ENCODE measurements at regions not wholly inside any gene's neighbourhood (a gene's known extent, or its start where the extent isn't known, plus 50 kb on each side); places are given as distances from the start of the nearest gene placed in this dataset.

DNA sequence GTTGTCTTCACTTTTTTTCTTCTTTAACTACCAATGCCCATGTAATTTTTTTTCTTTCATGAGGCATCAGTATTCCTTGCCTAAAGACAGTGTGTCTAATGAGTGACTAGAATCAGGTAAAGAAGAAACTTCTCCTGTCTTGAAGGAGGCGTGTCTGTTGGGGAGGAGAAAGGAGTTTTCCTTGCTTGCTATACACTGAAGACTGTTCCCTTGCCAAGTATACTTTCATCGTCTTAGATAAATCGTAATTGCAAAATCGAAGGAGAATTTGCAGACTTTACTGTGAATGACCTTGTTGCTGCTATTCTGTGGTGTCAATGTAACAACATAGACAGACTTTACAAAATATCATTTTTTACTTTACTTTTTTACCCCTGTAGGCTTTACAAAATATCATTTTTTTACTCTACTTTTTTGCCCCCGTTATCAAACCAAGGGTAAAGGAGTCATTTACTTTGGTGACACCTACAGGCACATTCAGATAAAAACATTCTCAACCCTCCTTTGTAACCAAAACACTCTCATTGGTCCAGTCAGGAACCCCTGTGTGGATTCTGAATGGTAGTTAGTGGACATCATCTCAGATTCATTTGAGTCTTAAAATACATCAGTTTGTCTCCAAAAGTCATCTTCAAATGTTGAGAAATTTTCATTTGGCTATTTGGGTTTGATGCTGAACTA is 232.4 kb downstream of the AHR start:
- Histone ChIP-seq H3K4me2 (no peak overlapping the region), H3K4me1 (peaks cover 14% of the 10 kb centered on the region), H3K9me3 (no peaks in the 10 kb centered on the region), H3K27ac (no peak overlapping the region), H3K4me3 (no peak overlapping the region)
- ChIA-PET POLR2A (no interaction called here), CTCF (interaction anchor here (1.1 to 1.4 kb wide), 4 partner anchors 59 to 548 kb away, joined by 3 to 5 read pairs (median 4); no protein-coding TSS in a partner anchor)
- FAIRE-seq (peak; percentile 74), DNase-seq (ENCODE audit: low read depth in 1 of 2, low spot score in 1 of 2) (no peak), ATAC-seq (no peak)
- TF ChIP-seq RCOR1 (IDR thresholded peaks at IDR 0.05; ENCODE audit: low read depth, low read length) (no peak), ESRRA (IDR thresholded peaks at IDR 0.05; ENCODE audit: borderline replicate concordance, low read length) (no peak), EHMT2 (IDR thresholded peaks at IDR 0.05; ENCODE audit: low read depth) (no peak), KDM1A (IDR thresholded peaks at IDR 0.05; ENCODE audit: low read depth) (no peak), MAFK (IDR thresholded peaks at IDR 0.05; ENCODE audit: partially characterized antibody) (no peak), FOXS1 (CRISPR knock-in tag; IDR thresholded peaks at IDR 0.05) (no peak), SMC3 (IDR thresholded peaks at IDR 0.05) (0 out of 3 replicates have a peak, but pooled peaks have one; percentile 24), ZSCAN20 (CRISPR knock-in tag; IDR thresholded peaks at IDR 0.05) (no peak), ZC3H11A (IDR thresholded peaks at IDR 0.05) (no peak), CEBPB (IDR thresholded peaks at IDR 0.05) (no peak), CHD2 (IDR thresholded peaks at IDR 0.05; ENCODE audit: low read length, partially characterized antibody) (no peak), RAD21 (conservative IDR thresholded peaks at IDR 0.05 in 1 of 2, IDR thresholded peaks at IDR 0.05 in 1 of 2) (peak; percentile 60 to 61), CBX8 (IDR thresholded peaks at IDR 0.05) (no peak)
- TF ChIP-seq, protein P1, sequence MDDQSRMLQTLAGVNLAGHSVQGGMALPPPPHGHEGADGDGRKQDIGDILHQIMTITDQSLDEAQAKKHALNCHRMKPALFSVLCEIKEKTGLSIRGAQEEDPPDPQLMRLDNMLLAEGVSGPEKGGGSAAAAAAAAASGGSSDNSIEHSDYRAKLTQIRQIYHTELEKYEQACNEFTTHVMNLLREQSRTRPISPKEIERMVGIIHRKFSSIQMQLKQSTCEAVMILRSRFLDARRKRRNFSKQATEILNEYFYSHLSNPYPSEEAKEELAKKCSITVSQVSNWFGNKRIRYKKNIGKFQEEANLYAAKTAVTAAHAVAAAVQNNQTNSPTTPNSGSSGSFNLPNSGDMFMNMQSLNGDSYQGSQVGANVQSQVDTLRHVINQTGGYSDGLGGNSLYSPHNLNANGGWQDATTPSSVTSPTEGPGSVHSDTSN (IDR thresholded peaks at IDR 0.05), result no peak
- TF ChIP-seq, protein P2, sequence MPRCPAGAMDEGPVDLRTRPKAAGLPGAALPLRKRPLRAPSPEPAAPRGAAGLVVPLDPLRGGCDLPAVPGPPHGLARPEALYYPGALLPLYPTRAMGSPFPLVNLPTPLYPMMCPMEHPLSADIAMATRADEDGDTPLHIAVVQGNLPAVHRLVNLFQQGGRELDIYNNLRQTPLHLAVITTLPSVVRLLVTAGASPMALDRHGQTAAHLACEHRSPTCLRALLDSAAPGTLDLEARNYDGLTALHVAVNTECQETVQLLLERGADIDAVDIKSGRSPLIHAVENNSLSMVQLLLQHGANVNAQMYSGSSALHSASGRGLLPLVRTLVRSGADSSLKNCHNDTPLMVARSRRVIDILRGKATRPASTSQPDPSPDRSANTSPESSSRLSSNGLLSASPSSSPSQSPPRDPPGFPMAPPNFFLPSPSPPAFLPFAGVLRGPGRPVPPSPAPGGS (IDR thresholded peaks at IDR 0.05), result no peak
- TF ChIP-seq, protein P3, sequence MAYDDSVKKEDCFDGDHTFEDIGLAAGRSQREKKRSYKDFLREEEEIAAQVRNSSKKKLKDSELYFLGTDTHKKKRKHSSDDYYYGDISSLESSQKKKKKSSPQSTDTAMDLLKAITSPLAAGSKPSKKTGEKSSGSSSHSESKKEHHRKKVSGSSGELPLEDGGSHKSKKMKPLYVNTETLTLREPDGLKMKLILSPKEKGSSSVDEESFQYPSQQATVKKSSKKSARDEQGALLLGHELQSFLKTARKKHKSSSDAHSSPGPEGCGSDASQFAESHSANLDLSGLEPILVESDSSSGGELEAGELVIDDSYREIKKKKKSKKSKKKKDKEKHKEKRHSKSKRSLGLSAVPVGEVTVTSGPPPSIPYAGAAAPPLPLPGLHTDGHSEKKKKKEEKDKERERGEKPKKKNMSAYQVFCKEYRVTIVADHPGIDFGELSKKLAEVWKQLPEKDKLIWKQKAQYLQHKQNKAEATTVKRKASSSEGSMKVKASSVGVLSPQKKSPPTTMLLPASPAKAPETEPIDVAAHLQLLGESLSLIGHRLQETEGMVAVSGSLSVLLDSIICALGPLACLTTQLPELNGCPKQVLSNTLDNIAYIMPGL (CRISPR knock-in tag; IDR thresholded peaks at IDR 0.05; ENCODE audit: borderline replicate concordance), result no peak
- TF ChIP-seq, protein P4, sequence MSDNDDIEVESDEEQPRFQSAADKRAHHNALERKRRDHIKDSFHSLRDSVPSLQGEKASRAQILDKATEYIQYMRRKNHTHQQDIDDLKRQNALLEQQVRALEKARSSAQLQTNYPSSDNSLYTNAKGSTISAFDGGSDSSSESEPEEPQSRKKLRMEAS (IDR thresholded peaks at IDR 0.05), result no peak
- TF ChIP-seq, protein P5, sequence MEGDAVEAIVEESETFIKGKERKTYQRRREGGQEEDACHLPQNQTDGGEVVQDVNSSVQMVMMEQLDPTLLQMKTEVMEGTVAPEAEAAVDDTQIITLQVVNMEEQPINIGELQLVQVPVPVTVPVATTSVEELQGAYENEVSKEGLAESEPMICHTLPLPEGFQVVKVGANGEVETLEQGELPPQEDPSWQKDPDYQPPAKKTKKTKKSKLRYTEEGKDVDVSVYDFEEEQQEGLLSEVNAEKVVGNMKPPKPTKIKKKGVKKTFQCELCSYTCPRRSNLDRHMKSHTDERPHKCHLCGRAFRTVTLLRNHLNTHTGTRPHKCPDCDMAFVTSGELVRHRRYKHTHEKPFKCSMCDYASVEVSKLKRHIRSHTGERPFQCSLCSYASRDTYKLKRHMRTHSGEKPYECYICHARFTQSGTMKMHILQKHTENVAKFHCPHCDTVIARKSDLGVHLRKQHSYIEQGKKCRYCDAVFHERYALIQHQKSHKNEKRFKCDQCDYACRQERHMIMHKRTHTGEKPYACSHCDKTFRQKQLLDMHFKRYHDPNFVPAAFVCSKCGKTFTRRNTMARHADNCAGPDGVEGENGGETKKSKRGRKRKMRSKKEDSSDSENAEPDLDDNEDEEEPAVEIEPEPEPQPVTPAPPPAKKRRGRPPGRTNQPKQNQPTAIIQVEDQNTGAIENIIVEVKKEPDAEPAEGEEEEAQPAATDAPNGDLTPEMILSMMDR (IDR thresholded peaks at IDR 0.05), result peak; percentile 32; the same call in 2 of the 3 replicates
- 63% methylated on average over 5 of the region's 5 CpGs for WGBS (ENCODE audit: missing lambda C conversion rate)

DNA sequence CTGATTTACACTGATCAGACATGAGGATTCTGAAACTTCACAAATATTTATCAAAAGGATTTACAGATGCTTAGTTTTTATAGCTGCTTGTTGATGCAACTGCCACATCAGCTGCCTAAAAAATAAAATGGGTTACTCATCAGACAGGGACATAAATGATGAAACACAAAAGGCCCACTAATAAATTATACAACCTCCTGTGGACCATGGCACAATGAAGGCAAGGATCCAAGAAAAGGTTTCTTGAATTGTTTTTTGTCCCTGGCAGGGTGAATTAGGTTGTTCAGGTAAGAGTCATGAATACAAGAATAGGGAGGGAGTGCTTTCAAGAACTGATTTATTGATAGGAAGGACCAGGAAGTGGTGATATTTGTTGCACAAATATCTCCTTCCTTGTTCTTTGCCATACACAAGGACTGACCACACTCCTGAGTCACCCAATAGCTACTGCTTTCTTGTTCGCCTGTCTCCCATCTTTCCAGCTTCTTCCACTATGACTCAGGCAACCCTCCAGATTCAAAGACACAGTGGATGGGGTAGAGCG is 234.5 kb downstream of the AHR start:
- Histone ChIP-seq H3K9me3 (no peaks in the 10 kb centered on the region), H3K4me1 (peaks cover 14% of the 10 kb centered on the region), H3K4me3 (no peak overlapping the region), H3K4me2 (peak overlapping the region; percentile 6; the same call in 1 of the 3 replicates), H3K27ac (peak overlapping the region; percentile 1 to 68; a peak in 4 of 6 replicates)
- 45% methylated on average over 2 of the region's 2 CpGs for WGBS (ENCODE audit: missing lambda C conversion rate)
- TF ChIP-seq, protein P5 (IDR thresholded peaks at IDR 0.05), result no peak
- TF ChIP-seq EHMT2 (IDR thresholded peaks at IDR 0.05; ENCODE audit: low read depth) (no peak), FOSL2 (IDR thresholded peaks at IDR 0.05) (no peak), FOSL2 (CRISPR knock-in tag; IDR thresholded peaks at IDR 0.05) (0 out of 2 replicates have a peak, but pooled peaks have one; percentile 2), GATA3 (IDR thresholded peaks at IDR 0.05; ENCODE audit: borderline replicate concordance) (peak; percentile 31; the same call in 1 of the 2 replicates), KDM1A (IDR thresholded peaks at IDR 0.05; ENCODE audit: low read depth) (no peak), CEBPB (IDR thresholded peaks at IDR 0.05) (peak; percentile 29 to 34; a peak in 2 of 4 replicates), RARB (CRISPR knock-in tag; IDR thresholded peaks at IDR 0.05) (no peak), ZC3H11A (IDR thresholded peaks at IDR 0.05) (no peak), JUNB (IDR thresholded peaks at IDR 0.05) (peak; percentile 58), NPAS2 (CRISPR knock-in tag; IDR thresholded peaks at IDR 0.05; ENCODE audit: borderline replicate concordance) (no peak), POLR2A (IDR thresholded peaks at IDR 0.05; ENCODE audit: low read length) (no peak)
- TF ChIP-seq, protein P6, sequence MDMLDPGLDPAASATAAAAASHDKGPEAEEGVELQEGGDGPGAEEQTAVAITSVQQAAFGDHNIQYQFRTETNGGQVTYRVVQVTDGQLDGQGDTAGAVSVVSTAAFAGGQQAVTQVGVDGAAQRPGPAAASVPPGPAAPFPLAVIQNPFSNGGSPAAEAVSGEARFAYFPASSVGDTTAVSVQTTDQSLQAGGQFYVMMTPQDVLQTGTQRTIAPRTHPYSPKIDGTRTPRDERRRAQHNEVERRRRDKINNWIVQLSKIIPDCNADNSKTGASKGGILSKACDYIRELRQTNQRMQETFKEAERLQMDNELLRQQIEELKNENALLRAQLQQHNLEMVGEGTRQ (IDR thresholded peaks at IDR 0.05), result no peak
- TF ChIP-seq, protein P7, sequence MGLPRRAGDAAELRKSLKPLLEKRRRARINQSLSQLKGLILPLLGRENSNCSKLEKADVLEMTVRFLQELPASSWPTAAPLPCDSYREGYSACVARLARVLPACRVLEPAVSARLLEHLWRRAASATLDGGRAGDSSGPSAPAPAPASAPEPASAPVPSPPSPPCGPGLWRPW (IDR thresholded peaks at IDR 0.05), result no peak
- FAIRE-seq (no peak), DNase-seq (ENCODE audit: low read depth in 1 of 2, low spot score in 1 of 2) (peak; percentile 18 to 56), ATAC-seq (peak; percentile 80 to 81)
- ChIA-PET POLR2A (no interaction called here), CTCF (interaction anchor here (0.5 kb wide), 1 partner anchor 19 kb away, joined by 4 read pairs; no protein-coding TSS in a partner anchor)
